HCT116 (cell line): ENCODE measurements at regions not wholly inside any gene's neighbourhood (a gene's known extent, or its start where the extent isn't known, plus 50 kb on each side); places are given as distances from the start of the nearest gene placed in this dataset.

Source experiments
- ATAC-seq: fragments of 200-7000 bp; cut with Tn5 transposase; 2 replicates; pipeline ENCODE4 v1.9.1; 2020; ENCODE audit warnings: mild to moderate bottlenecking, moderate library complexity
- BruUV-seq: library from RNA; stranded (reverse); fragments of 400-500 nt; replicated peaks from 2 replicates; lab custom pipeline; 2021; lab: Mats Ljungman, UMichigan
- CTCF ChIA-PET: fragments of 300-600 bp; sonication (Branson Sonifier 250); formaldehyde crosslinking; loops from one replicate; lab custom pipeline; 2021; ENCODE audit warnings: antibody characterized with exemption; lab: Charles Lee
- POLR2A ChIA-PET: fragments of 300-600, 350-600 bp; sonication (Branson Sonifier 250); formaldehyde crosslinking; loops from one replicate; lab custom pipeline; 2021; ENCODE audit warnings: antibody characterized with exemption; lab: Charles Lee
- RAD21 ChIA-PET, 2 experiments: fragments of 300-600 bp; sonication (Branson Sonifier 250); formaldehyde crosslinking; loops; one replicate each; lab custom pipeline; 2023; ENCODE audit warnings: low total read pairs in 2 of 2; ENCODE audit not compliant: uncharacterized antibody in 2 of 2, unreplicated experiment in 2 of 2, low non-redundant PET in 1 of 2; lab: Charles Lee
- DNase-seq: peaks from one replicate; pipeline ENCODE4 v3.0.0-alpha.2; 2010; ENCODE audit warnings: low read depth, low spot score
- H2AFZ ChIP-seq: fragments of 200-600 bp; shearing (Covaris generic), sonication (generic); 2 replicates; pipeline ENCODE4 v1.6.1; 2017; ENCODE audit warnings: low read depth, mixed run types, mixed read lengths, antibody characterized with exemption, low read length; ENCODE audit not compliant: poor library complexity, severe bottlenecking
- H3K27ac ChIP-seq: 2 replicates; pipeline ENCODE4 v1.5.1; 2012; ENCODE audit warnings: low read depth, low read length
- H3K27me3 ChIP-seq: fragments of 200-600 bp; sonication (generic); 2 replicates; pipeline ENCODE4 v1.6.1; 2016; ENCODE audit warnings: mixed run types, low read length, mixed read lengths; ENCODE audit not compliant: insufficient read depth
- H3K36me3 ChIP-seq, 2 experiments: fragments of 200-500 bp in 1 of 2; fragments of 200-600 bp in 1 of 2; sonication (Bioruptor generic) in 1 of 2; sonication (generic) in 1 of 2; 2 replicates each; pipeline versions ENCODE4 v1.5.1 to v1.6.1; 2014 to 2016; ENCODE audit warnings: low read length in 2 of 2, inconsistent platforms in 1 of 2, mixed read lengths in 1 of 2, mixed run types in 1 of 2; ENCODE audit not compliant: insufficient read depth in 2 of 2, control insufficient read depth in 1 of 2
- H3K4me1 ChIP-seq, 2 experiments: fragments of 200-600 bp in 1 of 2; sonication (generic) in 1 of 2; 2 replicates each; pipeline versions ENCODE4 v1.5.1 to v1.6.1; 2012 to 2017; ENCODE audit warnings: low read length in 2 of 2, inconsistent platforms in 1 of 2, mild to moderate bottlenecking in 1 of 2, mixed read lengths in 1 of 2, mixed run types in 1 of 2, moderate library complexity in 1 of 2; ENCODE audit not compliant: insufficient read depth in 2 of 2, control insufficient read depth in 1 of 2
- H3K4me2 ChIP-seq: fragments of 200-600 bp; sonication (generic); 2 replicates; pipeline ENCODE4 v1.6.1; 2017; ENCODE audit warnings: mixed run types, low read length, mixed read lengths
- H3K4me3 ChIP-seq, 2 experiments: fragments of 200-600 bp in 1 of 2; sonication (generic) in 1 of 2; replicated peaks in 1 of 2; 2 replicates each; pipeline ENCODE4 v1.5.1; 2011 to 2016; ENCODE audit warnings: low read length in 2 of 2, control low read depth in 1 of 2, low read depth in 1 of 2, mild to moderate bottlenecking in 1 of 2, mixed read lengths in 1 of 2, mixed run types in 1 of 2
- H3K79me2 ChIP-seq: fragments of 200-600 bp; sonication (generic); 2 replicates; pipeline ENCODE4 v1.6.1; 2017; ENCODE audit warnings: mild to moderate bottlenecking, mixed run types, low read length, moderate library complexity, mixed read lengths; ENCODE audit not compliant: insufficient read depth
- H3K9ac ChIP-seq: fragments of 200-600 bp; sonication (generic); 2 replicates; pipeline ENCODE4 v1.6.1; 2016; ENCODE audit warnings: low read length, mixed read lengths
- H3K9me2 ChIP-seq: fragments of 200-600 bp; sonication (generic), shearing (Covaris generic); 2 replicates; pipeline ENCODE4 v1.6.1; 2017; ENCODE audit warnings: mixed run types, mild to moderate bottlenecking, moderate library complexity; ENCODE audit not compliant: insufficient read depth
- H3K9me3 ChIP-seq, 2 experiments: fragments of 200-500 bp in 1 of 2; fragments of 200-600 bp in 1 of 2; sonication (Bioruptor generic) in 1 of 2; sonication (generic) in 1 of 2; 2 replicates each; pipeline ENCODE4 v1.6.1; 2014 to 2017; ENCODE audit warnings: low read length in 2 of 2, mixed read lengths in 2 of 2, inconsistent platforms in 1 of 2, low read depth in 1 of 2, mild to moderate bottlenecking in 1 of 2, mixed run types in 1 of 2, moderate library complexity in 1 of 2; ENCODE audit not compliant: control insufficient read depth in 1 of 2, insufficient read depth in 1 of 2
- H4K20me1 ChIP-seq: fragments of 200-600 bp; sonication (generic), shearing (Covaris generic); 2 replicates; pipeline ENCODE4 v1.6.1; 2017; ENCODE audit warnings: mixed run types, mild to moderate bottlenecking, moderate library complexity; ENCODE audit not compliant: insufficient read depth
- CTCF ChIP-seq, 3 experiments: fragments of 200-600 bp in 1 of 3; sonication (generic) in 1 of 3; IDR thresholded peaks in 2 of 3; conservative IDR thresholded peaks in 1 of 3; 2 replicates each; pipeline ENCODE4 v1.5.1; 2012 to 2017; ENCODE audit warnings: low read depth in 2 of 3, low read length in 2 of 3, antibody characterized with exemption in 1 of 3, borderline replicate concordance in 1 of 3, control low read depth in 1 of 3, mild to moderate bottlenecking in 1 of 3, mixed read lengths in 1 of 3, mixed run types in 1 of 3, moderate library complexity in 1 of 3; ENCODE audit not compliant: insufficient read depth in 1 of 3
- ELF1 ChIP-seq: IDR thresholded peaks from 2 replicates; pipeline ENCODE4 v1.6.1; 2012; ENCODE audit warnings: low read depth, borderline replicate concordance
- FOSL1 ChIP-seq: IDR thresholded peaks from 2 replicates; pipeline ENCODE4 v1.6.1; 2012; ENCODE audit warnings: low read depth
- SP1 ChIP-seq: IDR thresholded peaks from 2 replicates; pipeline ENCODE4 v1.6.1; 2012; ENCODE audit warnings: low read depth
- SRF ChIP-seq: IDR thresholded peaks from 2 replicates; pipeline ENCODE4 v1.6.1; 2012; ENCODE audit warnings: low read depth
- intact Hi-C: fragments of 100-400 bp; cut with micrococcal nuclease; formaldehyde crosslinking; loops from 2 replicates; pipeline ENCODE4 v1.10.0; 2022
- TF ChIP-seq, protein P1 (sequence below): IDR thresholded peaks from 2 replicates; pipeline ENCODE4 v1.6.1; 2012

DNA sequence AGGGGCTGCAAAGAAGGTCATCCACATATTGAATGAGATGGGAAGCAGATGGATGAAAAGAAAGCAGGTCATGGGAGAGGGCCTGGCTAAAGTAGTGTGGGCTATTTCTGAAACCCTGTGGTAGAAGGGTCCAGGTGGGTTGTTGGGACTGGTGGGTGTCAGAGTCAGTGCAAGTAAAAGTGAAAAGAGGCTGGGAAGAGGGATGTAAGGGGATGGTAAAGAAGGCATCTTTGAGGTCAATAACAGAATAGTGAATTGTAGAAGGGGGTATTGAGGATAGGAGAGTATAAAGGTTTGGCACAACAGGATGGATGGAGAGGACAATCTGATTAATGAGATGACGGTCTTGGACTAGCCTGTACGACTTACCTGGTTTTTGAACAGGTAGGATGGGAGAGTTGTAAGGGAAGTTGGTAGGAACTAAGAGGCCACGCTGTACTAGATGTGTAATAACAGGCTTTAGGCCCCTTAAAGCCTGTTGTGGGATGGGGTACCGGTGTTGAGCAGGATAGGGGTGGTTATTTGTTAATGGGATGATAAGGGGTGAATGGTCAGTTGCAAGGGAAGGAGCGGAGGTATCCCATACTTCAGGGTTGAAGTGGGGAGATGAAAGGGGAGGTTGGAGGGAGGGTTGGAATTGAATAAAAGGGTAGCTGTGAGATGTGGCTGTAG lies 748.9 kb upstream of the ADGRB3 start:
- ATAC-seq (no peak), DNase-seq (no peak)
- Histone ChIP-seq H3K9ac (no peak overlapping the region), H4K20me1 (no peaks in the 10 kb centered on the region), H3K4me1 (no peaks in the 10 kb centered on the region), H3K9me2 (no peaks in the 10 kb centered on the region), H3K4me2 (no peak overlapping the region), H3K27ac (no peak overlapping the region), H3K9me3 (peaks cover 5 to 21% of the 10 kb centered on the region in 2 experiments; a peak in 2 of 4 replicates), H3K4me3 (no peak overlapping the region), H3K36me3 (no peaks in the 10 kb centered on the region), H3K79me2 (no peaks in the 10 kb centered on the region), H2AFZ (no peak overlapping the region), H3K27me3 (no peaks in the 10 kb centered on the region)
- no TSS peak for BruUV-seq
- intact Hi-C loops: no loop called here
- CTCF ChIA-PET: no interaction called here
- POLR2A ChIA-PET: no interaction called here
- RAD21 ChIA-PET: no interaction called here
- TF ChIP-seq SP1: no peak
- no peak for TF ChIP-seq FOSL1
- no peak for TF ChIP-seq CTCF (IDR thresholded peaks at IDR 0.05 in 2 of 3, conservative IDR thresholded peaks at IDR 0.05 in 1 of 3; ENCODE audit: borderline replicate concordance in 1 of 3, insufficient read depth in 1 of 3, low read depth in 2 of 3, low read length in 2 of 3)
- TF ChIP-seq ELF1: no peak
- TF ChIP-seq SRF: no peak
- TF ChIP-seq, protein P1, sequence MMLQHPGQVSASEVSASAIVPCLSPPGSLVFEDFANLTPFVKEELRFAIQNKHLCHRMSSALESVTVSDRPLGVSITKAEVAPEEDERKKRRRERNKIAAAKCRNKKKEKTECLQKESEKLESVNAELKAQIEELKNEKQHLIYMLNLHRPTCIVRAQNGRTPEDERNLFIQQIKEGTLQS: no peak
